SK-N-SH treated with all-trans-retinoic acid at 6 μM for 48 hours (cell line): ENCODE measurements at regions not wholly inside any gene's neighbourhood (a gene's known extent, or its start where the extent isn't known, plus 50 kb on each side); places are given as distances from the start of the nearest gene placed in this dataset.

ENCODE experiments used
- ATAC-seq: fragments of 200-7000 bp; cut with Tn5 transposase; 3 replicates; pipeline ENCODE4 v1.9.1; 2020; ENCODE audit warnings: mild to moderate bottlenecking, moderate library complexity
- ARNTL ChIP-seq: fragments of 450-650 bp; formaldehyde crosslinking; IDR thresholded peaks from 2 replicates; pipeline ENCODE4 v1.5.0; 2020; ENCODE audit warnings: low read depth, mild to moderate bottlenecking, moderate library complexity, borderline replicate concordance
- BACH2 ChIP-seq: fragments of 250-450 bp; sonication (Bioruptor Pico); IDR thresholded peaks from 2 replicates; pipeline ENCODE4 v1.9.0; 2021; ENCODE audit warnings: mild to moderate bottlenecking, borderline replicate concordance
- CSDC2 ChIP-seq: fragments of 250-450 bp; sonication (Bioruptor Pico); IDR thresholded peaks from 2 replicates; pipeline ENCODE4 v1.5.0; 2020; ENCODE audit warnings: mild to moderate bottlenecking, moderate library complexity
- ESRRG ChIP-seq: fragments of 250-450 bp; sonication (Bioruptor Pico); IDR thresholded peaks from 2 replicates; pipeline ENCODE4 v1.6.1; 2021; ENCODE audit warnings: mild to moderate bottlenecking
- GLIS3 ChIP-seq: fragments of 250-450 bp; sonication (Bioruptor Pico); IDR thresholded peaks from 2 replicates; pipeline ENCODE4 v1.5.0; 2020; ENCODE audit warnings: mild to moderate bottlenecking, moderate library complexity
- ISL1 ChIP-seq: fragments of 250-450 bp; sonication (Bioruptor Pico); IDR thresholded peaks from 2 replicates; pipeline ENCODE4 v2.1.2; 2022; ENCODE audit warnings: mild to moderate bottlenecking, moderate library complexity
- OSR1 ChIP-seq: fragments of 250-450 bp; sonication (Bioruptor Pico); IDR thresholded peaks from 2 replicates; pipeline ENCODE4 v1.8.0; 2022; ENCODE audit warnings: moderate library complexity, mild to moderate bottlenecking, inconsistent platforms
- PPARA ChIP-seq: fragments of 250-450 bp; sonication (Bioruptor Pico); IDR thresholded peaks from 2 replicates; pipeline ENCODE4 v1.5.0; 2020; ENCODE audit warnings: mild to moderate bottlenecking, borderline replicate concordance
- RARB ChIP-seq: fragments of 250-450 bp; sonication (Bioruptor Pico); IDR thresholded peaks from 2 replicates; pipeline ENCODE4 v1.8.0; 2021; ENCODE audit warnings: mild to moderate bottlenecking, moderate library complexity
- SNAI2 ChIP-seq: fragments of 250-450 bp; sonication (Bioruptor Pico); IDR thresholded peaks from 2 replicates; pipeline ENCODE4 v1.5.0; 2020; ENCODE audit warnings: mild to moderate bottlenecking, moderate library complexity
- TCF4 ChIP-seq: fragments of 250-450 bp; sonication (Bioruptor Pico); IDR thresholded peaks from 2 replicates; pipeline ENCODE4 v1.8.0; 2021; ENCODE audit warnings: mild to moderate bottlenecking, moderate library complexity, borderline replicate concordance
- TOX ChIP-seq: fragments of 250-450 bp; sonication (Bioruptor Pico); IDR thresholded peaks from 2 replicates; pipeline ENCODE4 v1.8.0; 2021; ENCODE audit warnings: mild to moderate bottlenecking, moderate library complexity, borderline replicate concordance
- ZC3H10 ChIP-seq: fragments of 250-450 bp; sonication (Bioruptor Pico); IDR thresholded peaks from 2 replicates; pipeline ENCODE4 v1.5.1; 2021; ENCODE audit warnings: mild to moderate bottlenecking, moderate library complexity
- ZFP3 ChIP-seq: fragments of 250-450 bp; sonication (Bioruptor Pico); IDR thresholded peaks from 2 replicates; pipeline ENCODE4 v1.5.0; 2020; ENCODE audit warnings: mild to moderate bottlenecking, moderate library complexity
- ZFP30 ChIP-seq: fragments of 450-650 bp; formaldehyde crosslinking; IDR thresholded peaks from 2 replicates; pipeline ENCODE4 v1.5.0; 2022; ENCODE audit warnings: mild to moderate bottlenecking, moderate library complexity
- ZNF565 ChIP-seq: fragments of 450-650 bp; formaldehyde crosslinking; conservative IDR thresholded peaks from 2 replicates; pipeline ENCODE4 v1.5.0; 2020; ENCODE audit warnings: low read depth, mild to moderate bottlenecking, moderate library complexity
- ZNF70 ChIP-seq: fragments of 450-650 bp; formaldehyde crosslinking; IDR thresholded peaks from 2 replicates; pipeline ENCODE4 v1.5.0; 2020; ENCODE audit warnings: mild to moderate bottlenecking, moderate library complexity
- ZNF8 ChIP-seq: fragments of 450-650 bp; formaldehyde crosslinking; IDR thresholded peaks from 2 replicates; pipeline ENCODE4 v1.5.0; 2020; ENCODE audit warnings: mild to moderate bottlenecking, moderate library complexity
- TF ChIP-seq, protein P1 (sequence below): fragments of 250-450 bp; sonication (Bioruptor Pico); IDR thresholded peaks from 2 replicates; pipeline ENCODE4 v1.5.0; 2020; ENCODE audit warnings: mild to moderate bottlenecking, moderate library complexity
- TF ChIP-seq, protein P2 (sequence below): fragments of 250-450 bp; sonication (Bioruptor Pico); IDR thresholded peaks from 2 replicates; pipeline ENCODE4 v1.8.0; 2021; ENCODE audit warnings: low read depth, mild to moderate bottlenecking, moderate library complexity, borderline replicate concordance
- TF ChIP-seq, protein P3 (sequence below): fragments of 250-450 bp; sonication (Bioruptor Pico); IDR thresholded peaks from 2 replicates; pipeline ENCODE4 v1.5.1; 2021; ENCODE audit warnings: mild to moderate bottlenecking, moderate library complexity
- TF ChIP-seq, protein P4 (sequence below): fragments of 250-450 bp; sonication (Bioruptor Pico); IDR thresholded peaks from 2 replicates; pipeline ENCODE4 v1.8.0; 2020; ENCODE audit warnings: mild to moderate bottlenecking, moderate library complexity, borderline replicate concordance

DNA sequence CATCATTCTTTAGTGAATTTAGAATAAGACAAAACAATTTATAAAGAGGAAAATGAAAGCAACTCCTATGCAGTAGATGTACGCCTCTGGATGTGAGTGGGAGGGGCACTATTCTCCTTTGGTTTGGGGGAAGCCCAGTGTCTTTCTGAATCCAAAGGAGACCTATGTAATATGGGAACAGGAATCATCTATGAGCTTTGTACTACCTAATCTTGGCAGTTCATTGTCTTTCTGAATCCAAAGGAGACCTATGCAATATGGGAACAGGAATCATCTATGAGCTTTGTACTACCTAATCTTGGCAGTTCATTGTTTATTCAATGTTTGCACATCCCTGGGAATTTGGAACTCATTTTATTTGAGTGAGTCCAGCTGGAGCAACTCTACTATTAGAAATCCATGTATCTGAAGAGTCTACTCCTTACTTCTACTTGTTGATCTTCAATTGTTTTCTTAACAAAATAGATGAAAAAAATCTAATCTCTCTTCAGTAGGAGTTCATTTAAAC, 401.1 kb upstream of the LRATD1 start:
- no peak for ATAC-seq
- TF ChIP-seq SNAI2 (CRISPR knock-in tag) (no peak), PPARA (CRISPR knock-in tag) (no peak), RARB (CRISPR knock-in tag) (no peak), TCF4 (CRISPR knock-in tag) (no peak), CSDC2 (CRISPR knock-in tag) (no peak)

DNA sequence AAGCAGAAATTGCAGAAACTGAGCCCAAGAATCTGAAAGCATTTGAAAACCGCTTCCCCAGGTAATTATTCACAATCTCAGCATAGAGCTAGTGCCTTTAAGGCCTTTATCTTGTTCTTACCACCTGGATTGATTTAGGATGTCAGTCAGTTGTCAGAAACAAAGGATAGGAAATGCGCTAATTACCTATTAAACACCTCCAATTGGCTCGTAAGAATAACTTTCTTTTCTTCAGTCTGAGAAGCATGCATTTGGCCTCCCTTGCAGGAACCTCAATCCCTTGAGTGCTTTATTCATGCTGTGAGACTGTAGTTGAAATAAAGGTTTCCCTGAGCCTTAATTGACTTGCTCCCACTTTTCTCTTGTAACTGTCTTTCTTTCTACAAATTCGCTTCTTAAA, 400.3 kb upstream of the LRATD1 start:
- TF ChIP-seq ISL1 (CRISPR knock-in tag) (no peak), ARNTL (CRISPR knock-in tag) (no peak), CSDC2 (CRISPR knock-in tag) (no peak), ESRRG (CRISPR knock-in tag) (no peak), ZFP30 (CRISPR knock-in tag) (no peak), TOX (CRISPR knock-in tag) (no peak), SNAI2 (CRISPR knock-in tag) (no peak), PPARA (CRISPR knock-in tag) (no peak), ZNF8 (CRISPR knock-in tag) (no peak), OSR1 (CRISPR knock-in tag) (no peak), TCF4 (CRISPR knock-in tag) (no peak), ZNF565 (CRISPR knock-in tag) (no peak), GLIS3 (CRISPR knock-in tag) (no peak), ZNF70 (CRISPR knock-in tag) (no peak), RARB (CRISPR knock-in tag) (no peak), ZFP3 (CRISPR knock-in tag) (no peak), BACH2 (no peak)
- TF ChIP-seq, protein P1, sequence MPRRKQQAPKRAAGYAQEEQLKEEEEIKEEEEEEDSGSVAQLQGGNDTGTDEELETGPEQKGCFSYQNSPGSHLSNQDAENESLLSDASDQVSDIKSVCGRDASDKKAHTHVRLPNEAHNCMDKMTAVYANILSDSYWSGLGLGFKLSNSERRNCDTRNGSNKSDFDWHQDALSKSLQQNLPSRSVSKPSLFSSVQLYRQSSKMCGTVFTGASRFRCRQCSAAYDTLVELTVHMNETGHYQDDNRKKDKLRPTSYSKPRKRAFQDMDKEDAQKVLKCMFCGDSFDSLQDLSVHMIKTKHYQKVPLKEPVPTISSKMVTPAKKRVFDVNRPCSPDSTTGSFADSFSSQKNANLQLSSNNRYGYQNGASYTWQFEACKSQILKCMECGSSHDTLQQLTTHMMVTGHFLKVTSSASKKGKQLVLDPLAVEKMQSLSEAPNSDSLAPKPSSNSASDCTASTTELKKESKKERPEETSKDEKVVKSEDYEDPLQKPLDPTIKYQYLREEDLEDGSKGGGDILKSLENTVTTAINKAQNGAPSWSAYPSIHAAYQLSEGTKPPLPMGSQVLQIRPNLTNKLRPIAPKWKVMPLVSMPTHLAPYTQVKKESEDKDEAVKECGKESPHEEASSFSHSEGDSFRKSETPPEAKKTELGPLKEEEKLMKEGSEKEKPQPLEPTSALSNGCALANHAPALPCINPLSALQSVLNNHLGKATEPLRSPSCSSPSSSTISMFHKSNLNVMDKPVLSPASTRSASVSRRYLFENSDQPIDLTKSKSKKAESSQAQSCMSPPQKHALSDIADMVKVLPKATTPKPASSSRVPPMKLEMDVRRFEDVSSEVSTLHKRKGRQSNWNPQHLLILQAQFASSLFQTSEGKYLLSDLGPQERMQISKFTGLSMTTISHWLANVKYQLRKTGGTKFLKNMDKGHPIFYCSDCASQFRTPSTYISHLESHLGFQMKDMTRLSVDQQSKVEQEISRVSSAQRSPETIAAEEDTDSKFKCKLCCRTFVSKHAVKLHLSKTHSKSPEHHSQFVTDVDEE = no peak
- TF ChIP-seq, protein P2, sequence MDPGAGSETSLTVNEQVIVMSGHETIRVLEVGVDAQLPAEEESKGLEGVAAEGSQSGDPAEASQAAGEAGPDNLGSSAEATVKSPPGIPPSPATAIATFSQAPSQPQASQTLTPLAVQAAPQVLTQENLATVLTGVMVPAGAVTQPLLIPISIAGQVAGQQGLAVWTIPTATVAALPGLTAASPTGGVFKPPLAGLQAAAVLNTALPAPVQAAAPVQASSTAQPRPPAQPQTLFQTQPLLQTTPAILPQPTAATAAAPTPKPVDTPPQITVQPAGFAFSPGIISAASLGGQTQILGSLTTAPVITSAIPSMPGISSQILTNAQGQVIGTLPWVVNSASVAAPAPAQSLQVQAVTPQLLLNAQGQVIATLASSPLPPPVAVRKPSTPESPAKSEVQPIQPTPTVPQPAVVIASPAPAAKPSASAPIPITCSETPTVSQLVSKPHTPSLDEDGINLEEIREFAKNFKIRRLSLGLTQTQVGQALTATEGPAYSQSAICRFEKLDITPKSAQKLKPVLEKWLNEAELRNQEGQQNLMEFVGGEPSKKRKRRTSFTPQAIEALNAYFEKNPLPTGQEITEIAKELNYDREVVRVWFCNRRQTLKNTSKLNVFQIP = no peak
- TF ChIP-seq, protein P3, sequence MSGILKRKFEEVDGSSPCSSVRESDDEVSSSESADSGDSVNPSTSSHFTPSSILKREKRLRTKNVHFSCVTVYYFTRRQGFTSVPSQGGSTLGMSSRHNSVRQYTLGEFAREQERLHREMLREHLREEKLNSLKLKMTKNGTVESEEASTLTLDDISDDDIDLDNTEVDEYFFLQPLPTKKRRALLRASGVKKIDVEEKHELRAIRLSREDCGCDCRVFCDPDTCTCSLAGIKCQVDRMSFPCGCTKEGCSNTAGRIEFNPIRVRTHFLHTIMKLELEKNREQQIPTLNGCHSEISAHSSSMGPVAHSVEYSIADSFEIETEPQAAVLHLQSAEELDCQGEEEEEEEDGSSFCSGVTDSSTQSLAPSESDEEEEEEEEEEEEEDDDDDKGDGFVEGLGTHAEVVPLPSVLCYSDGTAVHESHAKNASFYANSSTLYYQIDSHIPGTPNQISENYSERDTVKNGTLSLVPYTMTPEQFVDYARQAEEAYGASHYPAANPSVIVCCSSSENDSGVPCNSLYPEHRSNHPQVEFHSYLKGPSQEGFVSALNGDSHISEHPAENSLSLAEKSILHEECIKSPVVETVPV (CRISPR knock-in tag) = no peak
- no peak for ATAC-seq

DNA sequence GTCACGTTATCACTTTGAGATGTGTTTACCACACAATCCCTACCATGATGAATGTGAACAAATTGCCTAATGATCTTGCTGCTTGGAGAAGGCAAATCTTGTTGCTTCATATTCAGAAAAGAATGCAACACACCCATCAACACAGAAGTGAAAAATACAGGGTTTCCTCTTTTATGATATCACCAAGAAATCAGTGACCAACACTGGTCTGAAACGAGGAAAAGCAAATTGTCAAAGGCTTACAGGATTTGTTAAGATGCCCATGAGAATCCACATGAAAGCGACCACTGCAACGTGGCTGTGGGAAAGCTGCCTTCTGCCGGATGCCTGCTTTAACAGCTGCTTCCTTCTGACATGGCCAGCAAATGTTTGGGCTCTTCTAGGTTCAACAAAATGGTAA, 397.6 kb upstream of the LRATD1 start:
- TF ChIP-seq TOX (CRISPR knock-in tag) (no peak), ZNF70 (CRISPR knock-in tag) (no peak), ARNTL (CRISPR knock-in tag) (no peak), OSR1 (CRISPR knock-in tag) (no peak), SNAI2 (CRISPR knock-in tag) (no peak), ZC3H10 (CRISPR knock-in tag) (no peak), GLIS3 (CRISPR knock-in tag) (no peak), ZFP3 (CRISPR knock-in tag) (no peak), TCF4 (CRISPR knock-in tag) (no peak), ISL1 (CRISPR knock-in tag) (no peak)
- TF ChIP-seq, protein P4, sequence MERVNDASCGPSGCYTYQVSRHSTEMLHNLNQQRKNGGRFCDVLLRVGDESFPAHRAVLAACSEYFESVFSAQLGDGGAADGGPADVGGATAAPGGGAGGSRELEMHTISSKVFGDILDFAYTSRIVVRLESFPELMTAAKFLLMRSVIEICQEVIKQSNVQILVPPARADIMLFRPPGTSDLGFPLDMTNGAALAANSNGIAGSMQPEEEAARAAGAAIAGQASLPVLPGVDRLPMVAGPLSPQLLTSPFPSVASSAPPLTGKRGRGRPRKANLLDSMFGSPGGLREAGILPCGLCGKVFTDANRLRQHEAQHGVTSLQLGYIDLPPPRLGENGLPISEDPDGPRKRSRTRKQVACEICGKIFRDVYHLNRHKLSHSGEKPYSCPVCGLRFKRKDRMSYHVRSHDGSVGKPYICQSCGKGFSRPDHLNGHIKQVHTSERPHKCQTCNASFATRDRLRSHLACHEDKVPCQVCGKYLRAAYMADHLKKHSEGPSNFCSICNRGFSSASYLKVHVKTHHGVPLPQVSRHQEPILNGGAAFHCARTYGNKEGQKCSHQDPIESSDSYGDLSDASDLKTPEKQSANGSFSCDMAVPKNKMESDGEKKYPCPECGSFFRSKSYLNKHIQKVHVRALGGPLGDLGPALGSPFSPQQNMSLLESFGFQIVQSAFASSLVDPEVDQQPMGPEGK = no peak
- TF ChIP-seq, protein P2 = no peak
- TF ChIP-seq, protein P3 (CRISPR knock-in tag) = no peak
- no peak for ATAC-seq
